ENCODE measurements at regions not wholly inside any gene's neighbourhood (a gene's known extent, or its start where the extent isn't known, plus 50 kb on each side); places are given as distances from the start of the nearest gene placed in this dataset.

DNA sequence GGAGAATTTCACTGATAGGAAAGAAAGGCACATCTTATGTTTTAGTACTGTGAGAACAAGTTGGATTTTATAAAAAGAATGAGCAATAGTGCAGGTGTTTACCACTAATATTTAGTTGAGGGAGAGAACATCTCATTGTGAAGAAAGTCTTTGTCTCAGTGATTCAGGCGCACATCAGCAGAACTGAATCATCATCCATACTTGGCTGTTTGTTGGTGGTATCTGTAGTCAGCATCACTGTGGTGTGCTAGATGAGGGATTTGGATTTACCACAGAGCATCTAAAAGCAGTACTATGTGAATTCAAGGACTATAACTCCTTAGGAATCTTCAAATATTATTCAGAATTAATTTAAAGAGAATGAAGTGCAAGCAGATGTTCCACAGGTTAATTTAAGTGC lies 1380.5 kb upstream of the ATXN8OS start:
- no peak for TF ChIP-seq EZH2 (IDR thresholded peaks at IDR 0.05; ENCODE audit: insufficient read depth, poor library complexity, severe bottlenecking)
- no peak for TF ChIP-seq EZH2phosphoT487 (IDR thresholded peaks at IDR 0.05; ENCODE audit: insufficient read depth, low read depth)

Data from GM23248 (cell line).